Naive B cell (primary cell): ENCODE measurements at regions not wholly inside any gene's neighbourhood (a gene's known extent, or its start where the extent isn't known, plus 50 kb on each side); places are given as distances from the start of the nearest gene placed in this dataset.

Source experiments
- ATAC-seq, 2 donors: fragments of 150-1000 bp; cut with Tn5 transposase; 2 replicates each; pipeline ENCODE4 v1.10.0; 2021; ENCODE audit warnings: low read depth in 2 of 2, mild to moderate bottlenecking in 2 of 2, moderate library complexity in 2 of 2
- DNase-seq: peaks from one replicate; pipeline ENCODE4 v3.0.0; 2022
- H3K27ac Mint-ChIP-seq, 6 donors: one replicate each; pipeline ENCODE4 v1.8.0; 2020 to 2022; ENCODE audit warnings: mild to moderate bottlenecking in 6 of 6, mixed read lengths in 6 of 6, moderate library complexity in 5 of 6, inconsistent platforms in 2 of 6
- H3K27me3 Mint-ChIP-seq, 3 donors: one replicate each; pipeline ENCODE4 v1.8.0; 2021 to 2022; ENCODE audit warnings: mixed read lengths in 3 of 3, mild to moderate bottlenecking in 1 of 3
- H3K36me3 Mint-ChIP-seq, 2 donors: one replicate each; pipeline ENCODE4 v1.8.0; 2020 to 2022; ENCODE audit warnings: mixed read lengths in 2 of 2, inconsistent platforms in 1 of 2, mild to moderate bottlenecking in 1 of 2
- H3K4me1 Mint-ChIP-seq, 3 donors: one replicate each; pipeline ENCODE4 v1.8.0; 2020 to 2022; ENCODE audit warnings: mixed read lengths in 3 of 3, inconsistent platforms in 1 of 3, mild to moderate bottlenecking in 1 of 3, moderate library complexity in 1 of 3
- H3K4me3 Mint-ChIP-seq, 8 donors: one replicate each; pipeline ENCODE4 v1.8.0; 2020 to 2022; ENCODE audit warnings: mild to moderate bottlenecking in 8 of 8, mixed read lengths in 8 of 8, moderate library complexity in 8 of 8, inconsistent platforms in 2 of 8
- H3K9me3 Mint-ChIP-seq, 7 donors: one replicate each; pipeline ENCODE4 v1.8.0; 2020 to 2022; ENCODE audit warnings: mixed read lengths in 7 of 7, mild to moderate bottlenecking in 5 of 7, inconsistent platforms in 2 of 7, moderate library complexity in 1 of 7

DNA sequence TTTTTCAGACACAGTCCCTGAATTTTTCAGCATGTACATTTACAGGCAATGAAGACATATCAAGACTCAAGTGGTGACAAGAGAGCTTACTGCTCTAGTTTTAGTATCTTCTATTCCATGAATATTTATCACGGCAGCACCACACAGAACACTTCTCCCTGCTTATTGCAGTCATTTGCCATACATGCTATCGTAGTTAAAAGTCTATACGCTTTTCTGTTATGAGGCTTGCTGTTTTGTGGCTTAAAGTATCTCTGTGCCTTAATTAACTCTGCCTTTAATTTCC is 65.4 kb upstream of the GK2 start:
- ATAC-seq (no peak), DNase-seq (no peak)
- no peak overlapping the region for H3K27ac Mint-ChIP-seq
- no peak overlapping the region for H3K4me3 Mint-ChIP-seq
- H3K36me3 Mint-ChIP-seq, result no peaks in the 10 kb centered on the region
- H3K9me3 Mint-ChIP-seq, result peaks cover 0 to 6% (median 2%) of the 10 kb centered on the region in 7 donors
- no peaks in the 10 kb centered on the region for H3K27me3 Mint-ChIP-seq
- H3K4me1 Mint-ChIP-seq, result no peaks in the 10 kb centered on the region

DNA sequence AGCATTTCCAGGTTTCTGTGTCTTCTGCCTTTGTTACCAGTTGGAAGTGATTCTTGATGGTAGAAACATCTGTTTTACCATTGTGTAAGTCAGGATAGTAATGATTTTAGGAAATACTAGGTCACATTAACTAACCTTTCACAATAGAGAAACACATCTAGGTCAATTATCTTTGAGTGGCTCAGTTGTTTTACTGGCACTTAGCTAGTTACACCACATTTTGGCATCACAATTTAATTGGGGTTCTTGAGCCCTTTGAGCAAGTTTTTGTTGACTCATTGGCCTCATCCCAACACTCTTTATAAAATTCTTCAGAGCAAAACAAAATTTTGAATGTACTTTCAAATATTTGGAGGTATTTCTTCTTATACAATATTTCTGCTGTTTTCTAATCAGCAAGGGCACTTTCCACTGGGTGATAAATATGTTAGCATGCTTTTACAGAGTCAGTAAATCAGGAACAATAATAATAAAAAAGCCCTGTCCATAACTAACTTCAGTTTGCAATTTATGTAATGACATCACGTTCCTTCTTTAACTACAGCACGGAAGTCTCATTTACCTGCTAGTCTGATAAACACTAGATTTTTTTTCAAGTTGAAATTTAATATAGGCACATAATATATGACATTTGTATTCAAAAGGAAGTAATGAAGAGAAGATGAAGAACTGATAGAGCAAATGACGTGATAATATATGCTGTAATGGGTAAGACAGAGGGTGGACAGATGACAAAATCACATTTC is 64.8 kb upstream of the GK2 start:
- DNase-seq, result no peak
- H3K27ac Mint-ChIP-seq, result no peak overlapping the region
- no peaks in the 10 kb centered on the region for H3K27me3 Mint-ChIP-seq
- H3K4me1 Mint-ChIP-seq, result no peaks in the 10 kb centered on the region
- no peak for ATAC-seq
- no peaks in the 10 kb centered on the region for H3K36me3 Mint-ChIP-seq
- peaks cover 0 to 3% (median 0%) of the 10 kb centered on the region in 7 donors for H3K9me3 Mint-ChIP-seq
- no peak overlapping the region for H3K4me3 Mint-ChIP-seq

DNA sequence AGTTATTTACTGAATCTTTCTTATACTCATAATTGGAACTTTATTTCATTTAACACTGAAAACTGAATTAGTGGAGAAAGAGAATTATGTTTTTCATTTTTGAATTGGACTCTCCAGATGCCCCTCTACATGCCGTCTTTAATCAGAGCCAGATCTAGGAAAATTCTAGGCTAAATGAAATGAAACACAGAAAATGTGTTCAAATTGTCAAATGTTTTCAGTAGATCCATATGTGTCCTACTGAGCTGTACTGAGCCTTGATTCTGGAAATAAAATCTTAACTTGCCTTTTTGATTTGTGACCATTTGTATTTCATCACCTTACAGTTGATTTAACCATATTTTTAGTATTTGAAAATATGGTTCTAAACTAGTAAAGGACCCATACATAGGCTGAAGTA is 64.0 kb upstream of the GK2 start:
- Mint-ChIP-seq H3K27ac (no peak overlapping the region), H3K27me3 (no peaks in the 10 kb centered on the region), H3K9me3 (peaks cover 0 to under 1% (median 0%) of the 10 kb centered on the region in 7 donors), H3K4me1 (no peaks in the 10 kb centered on the region), H3K36me3 (no peaks in the 10 kb centered on the region), H3K4me3 (no peak overlapping the region)
- ATAC-seq (no peak), DNase-seq (no peak)

DNA sequence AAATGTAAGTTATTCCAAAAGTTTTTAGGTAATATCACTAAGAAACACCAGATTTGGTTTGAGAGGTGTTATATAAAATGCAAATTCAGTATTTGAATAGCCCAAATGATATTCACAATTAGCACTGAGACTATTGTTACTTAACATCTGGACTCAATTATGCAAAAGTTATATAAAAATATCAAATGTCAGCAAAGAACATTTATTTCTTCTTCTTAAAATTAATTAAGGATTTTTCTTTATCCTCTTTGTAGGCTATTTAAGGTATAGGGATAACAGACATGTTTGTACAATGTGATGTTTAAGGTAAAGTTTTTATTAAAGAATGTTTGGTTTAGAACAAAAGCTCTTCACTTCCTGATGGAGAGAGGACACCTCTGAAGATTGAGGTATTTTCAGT is 63.3 kb upstream of the GK2 start:
- ATAC-seq (no peak), DNase-seq (no peak)
- Mint-ChIP-seq H3K27ac (no peak overlapping the region), H3K36me3 (no peaks in the 10 kb centered on the region), H3K27me3 (no peaks in the 10 kb centered on the region), H3K4me3 (no peak overlapping the region), H3K4me1 (no peaks in the 10 kb centered on the region), H3K9me3 (no peaks in the 10 kb centered on the region)

DNA sequence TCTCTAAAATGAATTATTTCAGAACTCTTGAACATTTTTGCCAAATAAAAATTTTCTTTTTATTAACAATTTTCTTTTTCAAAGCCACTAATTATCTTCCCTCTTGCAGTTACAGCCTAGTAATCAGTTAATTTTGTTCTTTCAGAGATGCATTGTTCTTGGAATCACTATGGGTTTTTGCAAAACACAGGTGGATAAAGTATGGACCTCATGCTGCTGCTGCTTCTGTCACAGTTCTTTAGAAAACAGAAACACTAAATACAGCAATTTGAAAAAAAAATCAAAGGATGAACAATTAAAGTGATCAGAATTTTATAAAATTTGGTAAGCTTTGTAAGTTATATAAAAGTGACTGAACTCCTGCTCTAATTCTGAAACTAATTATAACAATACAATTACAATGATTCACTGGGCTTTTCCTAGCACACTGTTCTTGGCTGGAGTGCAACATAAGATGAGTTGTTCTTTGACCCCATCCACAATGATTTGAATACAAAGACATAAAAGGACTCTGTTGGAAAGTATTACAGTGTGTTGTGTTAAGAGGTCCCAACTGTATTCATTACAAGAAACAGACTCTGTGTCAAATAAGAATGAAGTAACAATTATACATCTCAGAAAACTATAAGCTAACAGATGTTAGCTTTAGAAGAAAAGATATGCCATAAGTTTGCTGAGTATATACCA is 59.4 kb upstream of the GK2 start:
- DNase-seq (no peak), ATAC-seq (no peak)
- no peaks in the 10 kb centered on the region for H3K4me1 Mint-ChIP-seq
- no peaks in the 10 kb centered on the region for H3K36me3 Mint-ChIP-seq
- peaks cover 0 to 6% (median 0%) of the 10 kb centered on the region in 3 donors for H3K27me3 Mint-ChIP-seq
- peaks cover 0 to 6% (median 0%) of the 10 kb centered on the region in 7 donors for H3K9me3 Mint-ChIP-seq
- no peak overlapping the region for H3K4me3 Mint-ChIP-seq
- H3K27ac Mint-ChIP-seq, result no peak overlapping the region

DNA sequence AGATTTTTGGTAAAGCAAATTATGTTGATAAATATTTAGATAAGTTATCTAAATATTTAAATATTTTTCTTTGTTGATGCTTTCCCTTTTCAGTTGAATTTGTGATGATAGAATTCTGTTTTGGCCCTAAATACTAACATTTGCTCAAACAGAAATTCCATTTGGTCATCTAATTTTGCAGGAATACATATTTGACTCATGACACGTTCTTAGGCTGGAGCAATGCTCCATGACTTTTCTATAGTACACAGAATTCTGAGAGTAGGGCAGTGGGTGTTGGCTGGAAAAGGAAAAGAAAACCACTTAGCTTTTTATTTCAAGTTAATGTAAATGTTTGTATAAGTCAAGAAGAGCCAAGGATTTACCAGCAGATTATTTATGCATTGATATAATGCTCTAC is 58.6 kb upstream of the GK2 start:
- no peak overlapping the region for H3K27ac Mint-ChIP-seq
- no peaks in the 10 kb centered on the region for H3K36me3 Mint-ChIP-seq
- no peak for ATAC-seq

More for the DNA sequence above, 58.6 kb upstream of the GK2 start:
- peaks cover 0 to 6% (median 0%) of the 10 kb centered on the region in 3 donors for H3K27me3 Mint-ChIP-seq
- no peak overlapping the region for H3K4me3 Mint-ChIP-seq
- peaks cover 0 to 6% (median 0%) of the 10 kb centered on the region in 7 donors for H3K9me3 Mint-ChIP-seq
- no peak for DNase-seq
- no peaks in the 10 kb centered on the region for H3K4me1 Mint-ChIP-seq
